ENCODE measurements at regions not wholly inside any gene's neighbourhood (a gene's known extent, or its start where the extent isn't known, plus 50 kb on each side); places are given as distances from the start of the nearest gene placed in this dataset.

- Histone ChIP-seq H4K20me1 (ENCODE audit: control insufficient read depth, insufficient read depth) (no peaks in the 10 kb centered on the region), H3K4me3 (no peak overlapping the region), H3K79me2 (ENCODE audit: control insufficient read depth, insufficient read depth, low read length) (no peaks in the 10 kb centered on the region), H3K27ac (ENCODE audit: control insufficient read depth, insufficient read depth) (no peak overlapping the region), H3K4me2 (ENCODE audit: control insufficient read depth, insufficient read depth) (no peak overlapping the region), H3K27me3 (replicated peaks in 1 of 2; ENCODE audit: control insufficient read depth in 2 of 2, insufficient read depth in 2 of 2, low read length in 1 of 2) (no peaks in the 10 kb centered on the region), H3K9ac (ENCODE audit: control insufficient read depth, insufficient read depth, low read length) (no peak overlapping the region), H3K4me1 (ENCODE audit: control insufficient read depth, insufficient read depth, low read length) (peaks cover 28% of the 10 kb centered on the region), H2AFZ (ENCODE audit: control insufficient read depth, low read depth, low read length) (no peak overlapping the region), H3K36me3 (ENCODE audit: control insufficient read depth in 2 of 2, insufficient read depth in 2 of 2, low read length in 1 of 2) (no peaks in the 10 kb centered on the region), H3K9me3 (replicated peaks; ENCODE audit: control insufficient read depth, insufficient read depth, low read length) (no peaks in the 10 kb centered on the region)
- TF ChIP-seq POU2F2 (IDR thresholded peaks at IDR 0.05; ENCODE audit: borderline replicate concordance, low read depth, low read length) (no peak), KAT2A (conservative IDR thresholded peaks at IDR 0.05; ENCODE audit: control insufficient read depth, low read depth, low read length) (no peak), ZBED1 (IDR thresholded peaks at IDR 0.05; ENCODE audit: borderline replicate concordance) (no peak), JUNB (IDR thresholded peaks at IDR 0.05) (no peak), ATF7 (IDR thresholded peaks at IDR 0.05; ENCODE audit: low read depth) (no peak), ZNF274 (IDR thresholded peaks at IDR 0.05; ENCODE audit: insufficient read depth, insufficient read length) (no peak), ZNF622 (IDR thresholded peaks at IDR 0.05) (no peak), ZNF24 (IDR thresholded peaks at IDR 0.05) (no peak), HCFC1 (IDR thresholded peaks at IDR 0.05; ENCODE audit: low read length) (no peak), CREM (IDR thresholded peaks at IDR 0.05; ENCODE audit: low read depth) (no peak)
- TF ChIP-seq, protein P1, sequence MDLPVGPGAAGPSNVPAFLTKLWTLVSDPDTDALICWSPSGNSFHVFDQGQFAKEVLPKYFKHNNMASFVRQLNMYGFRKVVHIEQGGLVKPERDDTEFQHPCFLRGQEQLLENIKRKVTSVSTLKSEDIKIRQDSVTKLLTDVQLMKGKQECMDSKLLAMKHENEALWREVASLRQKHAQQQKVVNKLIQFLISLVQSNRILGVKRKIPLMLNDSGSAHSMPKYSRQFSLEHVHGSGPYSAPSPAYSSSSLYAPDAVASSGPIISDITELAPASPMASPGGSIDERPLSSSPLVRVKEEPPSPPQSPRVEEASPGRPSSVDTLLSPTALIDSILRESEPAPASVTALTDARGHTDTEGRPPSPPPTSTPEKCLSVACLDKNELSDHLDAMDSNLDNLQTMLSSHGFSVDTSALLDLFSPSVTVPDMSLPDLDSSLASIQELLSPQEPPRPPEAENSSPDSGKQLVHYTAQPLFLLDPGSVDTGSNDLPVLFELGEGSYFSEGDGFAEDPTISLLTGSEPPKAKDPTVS (IDR thresholded peaks at IDR 0.05; ENCODE audit: low read depth, low read length) = no peak
- TF ChIP-seq, protein P2, sequence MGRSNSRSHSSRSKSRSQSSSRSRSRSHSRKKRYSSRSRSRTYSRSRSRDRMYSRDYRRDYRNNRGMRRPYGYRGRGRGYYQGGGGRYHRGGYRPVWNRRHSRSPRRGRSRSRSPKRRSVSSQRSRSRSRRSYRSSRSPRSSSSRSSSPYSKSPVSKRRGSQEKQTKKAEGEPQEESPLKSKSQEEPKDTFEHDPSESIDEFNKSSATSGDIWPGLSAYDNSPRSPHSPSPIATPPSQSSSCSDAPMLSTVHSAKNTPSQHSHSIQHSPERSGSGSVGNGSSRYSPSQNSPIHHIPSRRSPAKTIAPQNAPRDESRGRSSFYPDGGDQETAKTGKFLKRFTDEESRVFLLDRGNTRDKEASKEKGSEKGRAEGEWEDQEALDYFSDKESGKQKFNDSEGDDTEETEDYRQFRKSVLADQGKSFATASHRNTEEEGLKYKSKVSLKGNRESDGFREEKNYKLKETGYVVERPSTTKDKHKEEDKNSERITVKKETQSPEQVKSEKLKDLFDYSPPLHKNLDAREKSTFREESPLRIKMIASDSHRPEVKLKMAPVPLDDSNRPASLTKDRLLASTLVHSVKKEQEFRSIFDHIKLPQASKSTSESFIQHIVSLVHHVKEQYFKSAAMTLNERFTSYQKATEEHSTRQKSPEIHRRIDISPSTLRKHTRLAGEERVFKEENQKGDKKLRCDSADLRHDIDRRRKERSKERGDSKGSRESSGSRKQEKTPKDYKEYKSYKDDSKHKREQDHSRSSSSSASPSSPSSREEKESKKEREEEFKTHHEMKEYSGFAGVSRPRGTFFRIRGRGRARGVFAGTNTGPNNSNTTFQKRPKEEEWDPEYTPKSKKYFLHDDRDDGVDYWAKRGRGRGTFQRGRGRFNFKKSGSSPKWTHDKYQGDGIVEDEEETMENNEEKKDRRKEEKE (IDR thresholded peaks at IDR 0.05) = no peak
- in situ Hi-C loops (cut with MboI) = no loop called here
- FAIRE-seq = no peak
- POLR2A ChIA-PET = no interaction called here
- SMC1A ChIA-PET (ENCODE audit: uncharacterized antibody, unreplicated experiment) = no interaction called here
- intact Hi-C loops (cut with micrococcal nuclease; ENCODE audit: unreplicated experiment) = no loop called here
- no peak for ATAC-seq
- WGBS (ENCODE audit: insufficient coverage, insufficient replicate concordance, low lambda C conversion rate, missing lambda C conversion rate) = 5% methylated on average over 1 of the region's 1 CpG
- BruUV-seq (replicated peaks) = no TSS peak
- CTCF ChIA-PET = no interaction called here
- DNase-seq (ENCODE audit: low read depth, low spot score) = no peak
- RAD21 ChIA-PET (ENCODE audit: unreplicated experiment) = interaction anchor here (0.7 kb wide), 2 partner anchors 47 to 1061 kb away, joined by 3 read pairs; no protein-coding TSS in a partner anchor
These were observed 97.2 kb upstream of the PKDCC start for GRCh38 chr2:41950666-41950960.

All from GM12878 (cell line).